GM23248 (cell line): ENCODE measurements at regions not wholly inside any gene's neighbourhood (a gene's known extent, or its start where the extent isn't known, plus 50 kb on each side); places are given as distances from the start of the nearest gene placed in this dataset.

Source experiments
- EZH2 ChIP-seq: fragments of 200-600 bp; sonication (generic); IDR thresholded peaks from 2 replicates; pipeline ENCODE4 v1.6.1; 2018; ENCODE audit warnings: antibody characterized with exemption, mild to moderate bottlenecking; ENCODE audit not compliant: insufficient read depth, poor library complexity, severe bottlenecking
- EZH2phosphoT487 ChIP-seq: fragments of 200-600 bp; sonication (generic); IDR thresholded peaks from 2 replicates; pipeline ENCODE4 v1.6.1; 2018; ENCODE audit warnings: antibody characterized with exemption, moderate library complexity, mild to moderate bottlenecking, low read depth; ENCODE audit not compliant: insufficient read depth

GRCh38 chr2:160694221-160694620, 200.6 kb upstream of the RBMS1 start:
- TF ChIP-seq EZH2 (no peak), EZH2phosphoT487 (no peak)
